IMR-90 (cell line): ENCODE measurements at regions not wholly inside any gene's neighbourhood (a gene's known extent, or its start where the extent isn't known, plus 50 kb on each side); places are given as distances from the start of the nearest gene placed in this dataset.

ENCODE experiments used
- ATAC-seq: fragments of 200-7000 bp; cut with Tn5 transposase; 2 replicates; pipeline ENCODE4 v1.9.1; 2020; ENCODE audit warnings: low read depth, mild to moderate bottlenecking, moderate library complexity
- BruUV-seq: library from RNA; stranded (reverse); fragments of 400-500 nt; replicated peaks from 2 replicates; lab custom pipeline; 2021; lab: Mats Ljungman, UMichigan
- CTCF ChIA-PET: fragments of 300-600 bp; formaldehyde crosslinking; extraction: SDS; loops from one replicate; lab custom pipeline; 2021; ENCODE audit warnings: antibody characterized with exemption; lab: Yijun Ruan, JAX
- POLR2A ChIA-PET: fragments of 300-600 bp; sonication (Branson Sonifier 250); formaldehyde crosslinking; loops from one replicate; lab custom pipeline; 2022; ENCODE audit warnings: antibody characterized with exemption; ENCODE audit not compliant: unreplicated experiment; lab: Charles Lee
- DNase-seq: peaks from one replicate; pipeline ENCODE4 v3.0.0; 2013
- H2AFZ ChIP-seq: replicated peaks from 2 replicates; pipeline ENCODE3; 2013; ENCODE audit warnings: low read length, mild to moderate bottlenecking; ENCODE audit not compliant: poor library complexity
- H2AK5ac ChIP-seq: 2 replicates; pipeline ENCODE4 v1.6.1; 2013; ENCODE audit warnings: low read depth, low read length, inconsistent platforms
- H2AK9ac ChIP-seq: replicated peaks from 2 replicates; pipeline ENCODE3; 2013; ENCODE audit warnings: mild to moderate bottlenecking, low read depth, low read length, moderate library complexity; ENCODE audit not compliant: poor library complexity
- H2BK120ac ChIP-seq: 2 replicates; pipeline ENCODE4 v1.6.1; 2013; ENCODE audit warnings: low read depth, low read length, inconsistent platforms
- H2BK15ac ChIP-seq: 3 replicates; pipeline ENCODE4 v1.6.1; 2013; ENCODE audit warnings: low read depth, low read length, inconsistent platforms
- H2BK20ac ChIP-seq: 2 replicates; pipeline ENCODE4 v1.6.1; 2013; ENCODE audit warnings: low read depth, mild to moderate bottlenecking, inconsistent platforms, low read length, moderate library complexity
- H2BK5ac ChIP-seq: 2 replicates; pipeline ENCODE4 v1.6.1; 2013; ENCODE audit warnings: mild to moderate bottlenecking, low read depth, low read length, inconsistent platforms; ENCODE audit not compliant: poor library complexity, severe bottlenecking
- H3K14ac ChIP-seq: replicated peaks from 2 replicates; pipeline ENCODE4 v1.6.1; 2013; ENCODE audit warnings: low read depth, low read length, inconsistent platforms
- H3K18ac ChIP-seq: 2 replicates; pipeline ENCODE4 v1.6.1; 2013; ENCODE audit warnings: low read depth, low read length, control low read depth
- H3K23ac ChIP-seq: 2 replicates; pipeline ENCODE4 v1.6.1; 2013; ENCODE audit warnings: low read depth, low read length, inconsistent platforms
- H3K27ac ChIP-seq: 2 replicates; pipeline ENCODE4 v1.5.1; 2013; ENCODE audit warnings: mild to moderate bottlenecking, control low read depth, low read length; ENCODE audit not compliant: insufficient read depth
- H3K27me3 ChIP-seq: 2 replicates; pipeline ENCODE4 v1.6.1; 2013; ENCODE audit warnings: low read length; ENCODE audit not compliant: control insufficient read depth, insufficient read depth
- H3K36me3 ChIP-seq: 2 replicates; pipeline ENCODE4 v1.6.1; 2013; ENCODE audit warnings: low read length, mixed read lengths; ENCODE audit not compliant: control insufficient read depth, insufficient read depth
- H3K4ac ChIP-seq: 2 replicates; pipeline ENCODE4 v1.6.1; 2013; ENCODE audit warnings: low read depth, low read length, inconsistent platforms
- H3K4me1 ChIP-seq: 2 replicates; pipeline ENCODE4 v1.6.1; 2013; ENCODE audit warnings: low read length, mixed read lengths; ENCODE audit not compliant: control insufficient read depth, insufficient read depth
- H3K4me2 ChIP-seq: 2 replicates; pipeline ENCODE4 v1.6.1; 2013; ENCODE audit warnings: low read depth, mild to moderate bottlenecking, control low read depth, low read length, moderate library complexity
- H3K4me3 ChIP-seq: 2 replicates; pipeline ENCODE4 v1.5.1; 2013; ENCODE audit warnings: low read depth, mild to moderate bottlenecking, control low read depth, low read length, moderate library complexity; ENCODE audit not compliant: insufficient read depth
- H3K56ac ChIP-seq: 2 replicates; pipeline ENCODE4 v1.6.1; 2013; ENCODE audit warnings: low read length, inconsistent platforms; ENCODE audit not compliant: insufficient read depth; ENCODE audit errors: extremely low read depth
- H3K79me1 ChIP-seq, 2 experiments: 2 replicates each; pipeline ENCODE4 v1.6.1; 2013; ENCODE audit warnings: low read length in 2 of 2, inconsistent platforms in 1 of 2, low read depth in 1 of 2
- H3K9ac ChIP-seq: 2 replicates; pipeline ENCODE4 v1.6.1; 2013; ENCODE audit warnings: low read depth, low read length, control low read depth
- H3K9me1 ChIP-seq: 2 replicates; pipeline ENCODE4 v1.6.1; 2013; ENCODE audit warnings: low read length, inconsistent platforms; ENCODE audit not compliant: insufficient read depth
- H3K9me3 ChIP-seq: 2 replicates; pipeline ENCODE4 v1.6.1; 2013; ENCODE audit warnings: low read length; ENCODE audit not compliant: control insufficient read depth, insufficient read depth
- H4K20me1 ChIP-seq: 2 replicates; pipeline ENCODE4 v1.6.1; 2013; ENCODE audit warnings: low read length, inconsistent platforms; ENCODE audit not compliant: insufficient read depth
- H4K5ac ChIP-seq: 2 replicates; pipeline ENCODE4 v1.6.1; 2013; ENCODE audit warnings: mild to moderate bottlenecking, low read depth, low read length, control low read depth
- H4K8ac ChIP-seq, 2 experiments: 2 replicates each; pipeline ENCODE4 v1.6.1; 2013; ENCODE audit warnings: low read depth in 2 of 2, low read length in 2 of 2, control low read depth in 1 of 2, inconsistent platforms in 1 of 2
- H4K91ac ChIP-seq: 2 replicates; pipeline ENCODE4 v1.6.1; 2013; ENCODE audit warnings: low read depth, low read length, inconsistent platforms; ENCODE audit not compliant: insufficient read depth
- CEBPB ChIP-seq: IDR thresholded peaks from 2 replicates; pipeline ENCODE4 v1.6.1; 2012; ENCODE audit warnings: low read depth, low read length, improper control_type of control experiment
- POLR2A ChIP-seq: IDR thresholded peaks from 2 replicates; pipeline ENCODE4 v1.6.1; 2012; ENCODE audit warnings: mild to moderate bottlenecking, low read depth, low read length
- RCOR1 ChIP-seq: IDR thresholded peaks from 2 replicates; pipeline ENCODE4 v1.6.1; 2012; ENCODE audit warnings: mild to moderate bottlenecking, low read length, improper control_type of control experiment; ENCODE audit not compliant: insufficient replicate concordance
- WGBS, 2 experiments: methylation state at CpG; one replicate each; pipeline versions ENCODE4 v1.1.5 to v1.1.7; 2013; ENCODE audit warnings: missing lambda C conversion rate in 2 of 2; ENCODE audit not compliant: insufficient read length in 1 of 2; ENCODE audit errors: extremely low coverage in 2 of 2; 5-methylcytosine and 5-hydroxymethylcytosine counted together
- dilution Hi-C: fragments of 300-500 bp; cut with HindIII; formaldehyde crosslinking; loops from one replicate; pipeline ENCODE4 v1.14.3; 2018; ENCODE audit warnings: low sequenced_read_pairs; ENCODE audit not compliant: unreplicated experiment
- in situ Hi-C: fragments of 300-500 bp; cut with MboI; formaldehyde crosslinking; loops from 3 replicates; pipeline ENCODE4 v1.14.3; 2019; ENCODE audit warnings: low sequenced_read_pairs, inconsistent platforms, mixed read lengths
- intact Hi-C: fragments of 100-400 bp; cut with micrococcal nuclease; formaldehyde crosslinking; loops from 2 replicates; pipeline ENCODE4 v1.10.0; 2022
- TF ChIP-seq, protein P1 (sequence below): conservative IDR thresholded peaks from 2 replicates; pipeline ENCODE4 v1.5.1; 2012; ENCODE audit warnings: mild to moderate bottlenecking, low read depth, low read length, improper control_type of control experiment
- TF ChIP-seq, protein P2 (sequence below): fragments of 150-350 bp; IDR thresholded peaks from 2 replicates; pipeline ENCODE4 v1.6.1; 2017; ENCODE audit warnings: mild to moderate bottlenecking, antibody characterized with exemption, low read length, low read depth

DNA sequence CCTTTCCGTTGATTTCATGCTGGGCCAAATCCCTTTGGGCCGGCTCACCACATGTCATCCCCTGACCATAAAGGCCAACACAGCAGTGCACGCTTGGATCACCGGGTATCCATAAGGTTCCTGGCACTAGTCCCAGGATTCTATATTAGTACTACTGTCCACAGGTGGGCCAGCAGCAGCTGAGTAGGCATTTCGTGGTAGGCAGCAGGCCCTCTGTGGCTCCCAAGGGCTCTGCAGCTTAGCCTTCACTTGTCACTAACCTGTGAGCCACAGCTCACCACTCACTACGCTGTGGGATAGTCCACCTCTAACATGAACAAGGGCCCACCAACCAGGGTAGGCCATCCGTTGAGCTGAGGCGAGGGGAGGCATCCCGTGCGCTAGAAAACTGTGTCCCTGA, 89.2 kb upstream of the MALRD1 start:
- no peaks in the 10 kb centered on the region for H3K27me3 ChIP-seq
- H3K4me3 ChIP-seq = no peak overlapping the region
- H2AK9ac ChIP-seq = no peak overlapping the region
- POLR2A ChIA-PET = no interaction called here
- TF ChIP-seq RCOR1 (no peak), POLR2A (no peak), CEBPB (no peak)
- TF ChIP-seq, protein P1, sequence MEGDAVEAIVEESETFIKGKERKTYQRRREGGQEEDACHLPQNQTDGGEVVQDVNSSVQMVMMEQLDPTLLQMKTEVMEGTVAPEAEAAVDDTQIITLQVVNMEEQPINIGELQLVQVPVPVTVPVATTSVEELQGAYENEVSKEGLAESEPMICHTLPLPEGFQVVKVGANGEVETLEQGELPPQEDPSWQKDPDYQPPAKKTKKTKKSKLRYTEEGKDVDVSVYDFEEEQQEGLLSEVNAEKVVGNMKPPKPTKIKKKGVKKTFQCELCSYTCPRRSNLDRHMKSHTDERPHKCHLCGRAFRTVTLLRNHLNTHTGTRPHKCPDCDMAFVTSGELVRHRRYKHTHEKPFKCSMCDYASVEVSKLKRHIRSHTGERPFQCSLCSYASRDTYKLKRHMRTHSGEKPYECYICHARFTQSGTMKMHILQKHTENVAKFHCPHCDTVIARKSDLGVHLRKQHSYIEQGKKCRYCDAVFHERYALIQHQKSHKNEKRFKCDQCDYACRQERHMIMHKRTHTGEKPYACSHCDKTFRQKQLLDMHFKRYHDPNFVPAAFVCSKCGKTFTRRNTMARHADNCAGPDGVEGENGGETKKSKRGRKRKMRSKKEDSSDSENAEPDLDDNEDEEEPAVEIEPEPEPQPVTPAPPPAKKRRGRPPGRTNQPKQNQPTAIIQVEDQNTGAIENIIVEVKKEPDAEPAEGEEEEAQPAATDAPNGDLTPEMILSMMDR = no peak
- TF ChIP-seq, protein P2, sequence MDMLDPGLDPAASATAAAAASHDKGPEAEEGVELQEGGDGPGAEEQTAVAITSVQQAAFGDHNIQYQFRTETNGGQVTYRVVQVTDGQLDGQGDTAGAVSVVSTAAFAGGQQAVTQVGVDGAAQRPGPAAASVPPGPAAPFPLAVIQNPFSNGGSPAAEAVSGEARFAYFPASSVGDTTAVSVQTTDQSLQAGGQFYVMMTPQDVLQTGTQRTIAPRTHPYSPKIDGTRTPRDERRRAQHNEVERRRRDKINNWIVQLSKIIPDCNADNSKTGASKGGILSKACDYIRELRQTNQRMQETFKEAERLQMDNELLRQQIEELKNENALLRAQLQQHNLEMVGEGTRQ = no peak
- no peak for DNase-seq
- peaks cover 3% of the 10 kb centered on the region; the same call in 1 of the 2 replicates for H3K4me1 ChIP-seq
- WGBS, 2 experiments = 91% methylated on average over 5 of the region's 10 CpGs; no CpG with 5 or more reads in 1 of the 2 experiments
- dilution Hi-C loops = no loop called here
- H2BK15ac ChIP-seq = no peak overlapping the region
- no peak overlapping the region for H2AK5ac ChIP-seq
- H3K4me2 ChIP-seq = no peak overlapping the region
- no peak overlapping the region for H3K23ac ChIP-seq
- BruUV-seq = no TSS peak
- H3K9me3 ChIP-seq = no peaks in the 10 kb centered on the region; the same call in none of the 2 replicates
- H3K18ac ChIP-seq = no peak overlapping the region
- no peak for ATAC-seq
- CTCF ChIA-PET = no interaction called here
- H2BK5ac ChIP-seq = no peak overlapping the region
- no peak overlapping the region for H2AFZ ChIP-seq
- no peak overlapping the region for H2BK120ac ChIP-seq
- no peak overlapping the region for H3K27ac ChIP-seq
- H3K9ac ChIP-seq = no peak overlapping the region
- no peaks in the 10 kb centered on the region for H3K36me3 ChIP-seq
- H2BK20ac ChIP-seq = no peak overlapping the region
- no peak overlapping the region for H3K4ac ChIP-seq
- H4K5ac ChIP-seq = no peak overlapping the region
- no peak overlapping the region for H3K56ac ChIP-seq
- no peaks in the 10 kb centered on the region for H4K20me1 ChIP-seq
- in situ Hi-C loops = no loop called here
- H3K14ac ChIP-seq = no peak overlapping the region
- no peak overlapping the region for H4K91ac ChIP-seq
- H3K79me1 ChIP-seq = no peaks in the 10 kb centered on the region
- no peaks in the 10 kb centered on the region for H3K9me1 ChIP-seq
- intact Hi-C loops = no loop called here
- H4K8ac ChIP-seq = no peak overlapping the region
